Stimulated activated CD8-positive, alpha-beta memory T cell treated with anti-CD3 and anti-CD28 coated beads, Interleukin-12 subunit alpha, Interleukin-12 subunit beta, amount 100 ng/mL, for 24 hours (primary cell): ENCODE measurements at regions not wholly inside any gene's neighbourhood (a gene's known extent, or its start where the extent isn't known, plus 50 kb on each side); places are given as distances from the start of the nearest gene placed in this dataset.

Experiments used
- DNase-seq: peaks from one replicate; pipeline ENCODE4 v3.0.0-alpha.2; 2020; ENCODE audit errors: extremely low read depth

DNA sequence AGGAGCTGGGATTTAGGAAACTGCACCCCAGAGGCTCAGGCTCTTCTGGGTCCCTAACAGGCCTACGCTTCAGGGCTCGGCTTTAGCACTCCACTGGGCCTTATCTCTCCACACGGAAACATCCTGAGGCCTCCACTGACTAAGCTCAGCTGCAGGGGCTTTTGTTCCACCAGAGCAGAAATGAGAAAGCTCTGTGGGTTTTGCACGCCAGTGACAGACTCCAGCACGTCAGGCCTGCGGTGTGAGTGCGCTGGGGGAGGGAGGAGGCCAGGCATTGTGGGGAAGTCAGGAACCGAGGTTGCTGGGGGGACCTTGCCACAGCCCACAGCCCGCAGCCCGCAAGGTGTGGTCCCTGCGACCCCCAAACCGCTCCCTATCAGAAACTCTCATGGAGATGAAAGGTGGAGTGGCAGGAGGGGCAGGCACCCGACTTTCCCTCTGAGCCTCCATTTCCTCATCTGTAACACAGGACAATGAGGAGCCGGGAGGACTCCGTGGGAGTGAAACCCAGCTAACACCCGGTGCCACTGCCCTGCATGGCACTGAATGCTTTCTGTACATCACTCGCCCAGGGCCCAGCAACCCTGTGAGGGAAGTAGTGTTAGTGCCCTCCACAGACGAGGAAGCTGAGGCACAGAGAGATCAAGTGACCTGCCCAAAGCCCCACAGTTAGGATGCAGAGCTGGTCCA, 106.5 kb downstream of the TPRA1 start:
- DNase-seq = peak; percentile 38

DNA sequence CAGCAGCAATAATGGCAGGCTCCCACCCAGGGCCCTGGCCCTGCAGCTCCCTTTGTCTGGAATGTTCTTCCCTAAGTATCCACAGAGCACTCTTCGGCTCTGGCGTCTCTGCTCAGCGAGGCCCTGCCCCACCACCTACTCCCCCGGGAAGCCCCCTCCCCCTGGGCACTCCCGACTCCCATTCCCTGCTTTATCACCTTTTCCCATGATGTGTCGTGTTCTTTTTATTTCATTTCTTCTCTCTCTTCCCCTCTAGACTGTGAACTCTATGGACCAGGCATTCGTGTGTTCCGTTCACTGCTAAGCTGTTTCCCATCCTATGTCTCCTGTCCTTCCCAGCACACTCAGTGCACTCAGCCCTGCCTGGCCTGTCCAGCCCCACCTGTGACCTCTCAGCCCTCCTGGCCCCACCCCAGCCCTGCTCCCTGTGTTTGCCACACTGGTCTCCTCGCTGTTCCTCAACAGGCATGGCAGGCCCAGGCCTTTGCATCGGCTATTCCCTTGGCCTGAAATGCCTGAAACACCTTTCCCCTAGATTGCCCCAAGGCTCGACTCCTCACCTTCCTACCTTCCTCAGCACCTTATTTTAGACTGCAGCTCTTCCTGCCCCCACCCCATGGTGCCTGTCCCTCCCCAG, 107.4 kb downstream of the TPRA1 start:
- no peak for DNase-seq

DNA sequence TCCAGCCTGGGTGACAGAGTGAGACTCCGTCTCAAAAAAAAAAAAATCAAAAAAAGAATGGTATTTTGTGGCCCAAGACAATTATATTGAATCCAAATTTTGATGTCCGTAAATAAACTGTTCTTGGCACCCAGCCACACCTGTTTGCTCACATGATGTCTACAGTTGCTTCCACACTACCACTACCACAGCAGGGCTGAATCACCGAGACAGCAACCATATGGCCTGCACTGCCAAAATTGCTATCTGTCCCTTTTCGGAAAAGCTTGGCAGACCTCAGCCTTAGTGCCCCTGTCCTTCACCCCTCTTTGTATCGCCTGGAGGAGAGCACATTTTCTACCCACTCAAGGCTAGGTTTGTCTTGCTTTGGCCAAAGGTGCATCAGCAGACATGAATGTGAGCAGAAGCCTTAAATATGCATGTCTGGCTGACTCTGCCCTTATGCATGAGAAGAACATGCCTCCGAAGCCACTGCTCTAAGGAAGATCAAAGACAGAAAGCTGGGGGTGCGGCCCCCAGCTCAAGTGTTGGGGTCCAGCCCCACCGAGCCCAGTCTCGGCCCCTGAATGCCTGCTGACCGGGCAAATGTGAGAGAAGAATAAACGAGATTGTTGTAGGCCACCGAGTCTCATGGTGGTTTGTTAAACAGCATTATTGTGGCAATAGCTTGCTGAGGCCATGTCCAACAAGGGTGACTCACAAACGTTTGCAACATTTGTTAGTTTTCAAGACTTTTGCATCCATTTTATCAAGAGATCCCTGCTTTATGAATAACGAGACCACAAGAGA, 108.1 kb downstream of the TPRA1 start:
- DNase-seq = no peak

GRCh38 chr3:127480196-127480954, 110.2 kb downstream of the TPRA1 start:
- DNase-seq = no peak

DNA sequence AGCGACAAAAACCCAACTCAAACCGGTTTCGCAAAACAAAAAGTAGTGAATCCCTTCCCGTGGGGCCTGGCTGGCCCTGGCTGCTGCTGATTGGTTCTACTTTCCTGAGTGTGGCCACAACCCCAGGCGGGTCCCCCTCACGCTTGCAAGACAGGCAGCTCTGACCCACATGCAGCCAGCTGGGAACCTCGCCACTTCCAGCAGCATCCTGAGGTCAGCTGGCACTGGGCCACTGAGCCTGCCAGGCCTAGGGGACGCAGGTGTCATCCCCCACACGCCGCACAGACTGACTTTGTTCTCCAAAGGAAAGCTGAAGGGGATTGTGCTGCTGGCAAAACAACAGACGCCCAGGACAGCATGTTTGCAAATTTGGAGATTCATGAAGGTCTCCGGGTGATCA, 111.1 kb downstream of the TPRA1 start:
- DNase-seq = no peak

GRCh38 chr3:127478922-127479321, 111.6 kb downstream of the TPRA1 start:
- DNase-seq = no peak

- DNase-seq = no peak
Observed at GRCh38 chr3:127477396-127477795, 113.1 kb downstream of the TPRA1 start.

DNA sequence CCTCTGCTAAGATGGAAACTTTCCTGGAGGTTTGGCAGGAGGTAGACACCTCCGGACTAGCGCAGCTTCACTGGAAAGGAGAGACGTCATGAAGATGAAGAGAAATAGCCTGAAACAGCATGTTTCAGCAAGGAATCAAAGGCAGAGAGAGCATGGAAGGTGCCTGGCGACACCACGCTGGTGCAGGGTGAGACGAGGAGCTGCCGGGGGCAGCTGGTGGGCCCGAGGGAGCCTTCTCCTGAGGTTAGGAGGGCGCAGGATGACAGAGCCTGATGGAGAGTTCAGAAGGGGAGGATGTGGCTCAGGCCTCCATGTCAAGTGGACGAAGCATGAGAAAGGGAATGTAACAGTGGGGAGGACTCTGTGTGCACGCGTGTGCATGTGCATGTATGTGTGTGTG, 113.6 kb downstream of the TPRA1 start:
- DNase-seq = no peak

GRCh38 chr3:127475975-127476705, 114.4 kb downstream of the TPRA1 start:
- DNase-seq = no peak

GRCh38 chr3:127475391-127475790, 115.1 kb downstream of the TPRA1 start:
- no peak for DNase-seq

DNA sequence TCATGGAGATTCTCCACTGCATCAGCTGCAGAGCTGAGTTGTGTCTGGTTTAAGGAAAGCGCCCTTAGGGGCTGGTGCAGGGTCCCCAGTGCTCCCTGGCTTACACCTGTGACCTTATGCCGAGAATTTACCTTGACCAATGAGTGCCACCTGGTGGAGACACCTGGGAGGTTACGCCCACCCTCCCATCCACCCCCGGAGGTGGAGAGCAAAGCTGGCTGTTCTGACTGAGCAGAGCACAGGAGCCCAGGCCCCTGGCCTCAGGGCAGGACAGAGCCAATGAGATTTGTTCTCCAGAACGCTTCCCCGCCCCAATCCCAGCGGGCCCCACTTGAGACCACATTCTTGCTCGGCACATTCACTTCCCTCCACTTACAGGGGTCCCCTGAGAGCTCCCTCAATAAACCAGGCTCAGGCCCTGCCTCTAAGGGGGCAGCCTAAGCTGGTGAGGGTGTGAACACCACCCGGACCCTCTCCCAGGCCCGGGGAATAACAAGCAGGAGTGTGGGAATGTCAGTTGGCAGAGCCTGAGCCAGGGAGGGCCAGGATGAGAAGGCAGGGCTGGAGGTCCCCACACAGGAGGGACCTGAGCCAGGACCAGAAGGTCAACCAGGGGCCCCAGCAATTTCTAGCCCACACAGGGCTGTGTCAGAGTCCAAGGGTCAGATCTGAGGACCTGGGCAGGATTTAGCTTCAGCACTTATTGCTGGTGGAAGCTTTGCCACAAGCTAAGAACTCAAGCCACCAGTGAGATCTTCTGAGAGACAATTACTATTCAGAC, 117.1 kb downstream of the TPRA1 start:
- DNase-seq = no peak

DNA sequence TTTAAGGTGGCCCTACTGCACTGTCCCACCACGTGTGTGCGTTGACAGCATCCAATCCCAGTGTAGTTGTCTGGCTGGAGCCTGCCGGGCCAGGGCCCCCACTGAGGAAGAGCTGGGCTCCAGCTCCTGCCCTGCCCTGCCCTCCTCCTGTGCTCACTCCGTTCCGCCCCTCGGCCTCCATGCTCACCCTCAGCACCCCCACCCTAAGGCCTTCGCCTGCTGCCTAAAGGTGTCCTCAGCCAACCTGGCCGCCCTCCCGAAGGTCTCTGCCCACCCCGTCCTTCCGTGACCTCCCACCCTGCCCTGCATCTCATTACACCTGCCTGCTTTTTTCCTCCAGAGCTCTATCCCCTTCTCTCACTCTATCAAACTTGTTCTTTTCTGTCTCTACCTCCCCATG, 118.0 kb downstream of the TPRA1 start:
- DNase-seq = no peak

DNA sequence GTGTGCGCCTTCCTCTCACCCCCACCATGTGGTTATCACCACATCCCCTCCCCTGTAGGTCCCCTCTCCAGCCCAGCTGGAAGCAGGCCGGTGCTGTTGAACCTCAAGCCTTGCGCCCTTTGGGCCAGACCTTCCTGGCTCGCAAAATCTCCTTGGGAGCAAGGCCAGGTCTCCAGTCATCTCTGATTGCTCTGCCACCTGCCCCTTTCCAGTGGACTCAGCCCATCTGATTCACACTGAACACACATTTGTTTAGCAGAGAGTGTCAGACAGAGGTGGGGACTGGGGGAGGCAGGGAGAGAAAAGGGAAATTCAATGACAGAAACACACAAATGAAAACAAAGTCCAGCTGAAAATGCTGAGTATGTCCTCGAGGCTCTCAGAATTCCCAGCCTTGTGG, 119.4 kb downstream of the TPRA1 start:
- DNase-seq = no peak

GRCh38 chr3:127469760-127470159, 120.8 kb downstream of the TPRA1 start:
- no peak for DNase-seq

GRCh38 chr3:127467391-127467790, 123.1 kb downstream of the TPRA1 start:
- DNase-seq = no peak

GRCh38 chr3:127464642-127465041, 125.9 kb downstream of the TPRA1 start:
- no peak for DNase-seq

- no peak for DNase-seq
Observed at GRCh38 chr3:127462111-127462655, 128.3 kb downstream of the TPRA1 start.

- DNase-seq = no peak
Observed at GRCh38 chr3:127461286-127461910, 129.1 kb downstream of the TPRA1 start.

GRCh38 chr3:127459891-127460290, 130.6 kb downstream of the TPRA1 start:
- no peak for DNase-seq
